SU-DHL-6 (cell line): ENCODE measurements at regions not wholly inside any gene's neighbourhood (a gene's known extent, or its start where the extent isn't known, plus 50 kb on each side); places are given as distances from the start of the nearest gene placed in this dataset.

ENCODE experiments used
- H2AFZ ChIP-seq: fragments of 200-600 bp; sonication (generic); 2 replicates; pipeline ENCODE4 v1.6.1; 2014; ENCODE audit warnings: low read depth, mild to moderate bottlenecking, moderate library complexity, mixed read lengths, antibody characterized with exemption, low read length; ENCODE audit not compliant: severe bottlenecking
- H3F3A ChIP-seq: fragments of 200-600 bp; shearing (Covaris generic); 2 replicates; pipeline ENCODE4 v1.6.0; 2016; ENCODE audit warnings: antibody characterized with exemption, mild to moderate bottlenecking; ENCODE audit not compliant: insufficient read depth
- H3K27ac ChIP-seq: fragments of 200-600 bp; sonication (generic); 2 replicates; pipeline ENCODE4 v1.5.1; 2016; ENCODE audit warnings: low read depth, mild to moderate bottlenecking, low read length, moderate library complexity, mixed read lengths
- H3K27me3 ChIP-seq: fragments of 200-600 bp; sonication (generic), shearing (Covaris generic); 2 replicates; pipeline ENCODE4 v1.6.0; 2014; ENCODE audit warnings: mild to moderate bottlenecking, low read length
- H3K36me3 ChIP-seq: fragments of 200-600 bp; sonication (generic); 2 replicates; pipeline ENCODE4 v1.6.1; 2014; ENCODE audit warnings: mild to moderate bottlenecking, low read length, mixed read lengths
- H3K4me2 ChIP-seq: fragments of 300-600, 200-600 bp; shearing (Covaris generic), sonication (generic); 2 replicates; pipeline ENCODE4 v1.6.0; 2014; ENCODE audit warnings: low read length, low read depth, mild to moderate bottlenecking; ENCODE audit not compliant: poor library complexity, severe bottlenecking
- H3K4me3 ChIP-seq: fragments of 200-600 bp; sonication (generic); 2 replicates; pipeline ENCODE4 v1.5.1; 2014; ENCODE audit warnings: antibody characterized with exemption, low read length, mild to moderate bottlenecking, mixed read lengths; ENCODE audit not compliant: insufficient read depth, poor library complexity, severe bottlenecking
- H3K79me2 ChIP-seq: fragments of 200-600 bp; sonication (generic); 2 replicates; pipeline ENCODE4 v1.6.1; 2014; ENCODE audit warnings: mild to moderate bottlenecking, low read length, moderate library complexity; ENCODE audit not compliant: insufficient read depth
- H3K9ac ChIP-seq: fragments of 200-600 bp; sonication (generic); 2 replicates; pipeline ENCODE4 v1.7.0; 2014; ENCODE audit warnings: mild to moderate bottlenecking, low read length
- H3K9me2 ChIP-seq: fragments of 200-600 bp; sonication (generic); replicated peaks from 2 replicates; pipeline ENCODE4 v1.6.1; 2014; ENCODE audit warnings: low read length; ENCODE audit not compliant: insufficient read depth
- H3K9me3 ChIP-seq: fragments of 200-600 bp; sonication (generic); 2 replicates; pipeline ENCODE4 v1.6.1; 2014; ENCODE audit warnings: low read length, mixed read lengths; ENCODE audit not compliant: insufficient read depth
- H4K20me1 ChIP-seq: fragments of 200-600 bp; sonication (generic); 2 replicates; pipeline ENCODE4 v1.6.1; 2014; ENCODE audit warnings: low read depth, mild to moderate bottlenecking, antibody characterized with exemption, low read length, moderate library complexity, mixed read lengths
- EZH2phosphoT487 ChIP-seq: fragments of 200-600 bp; sonication (generic), shearing (Covaris generic); conservative IDR thresholded peaks from 2 replicates; pipeline ENCODE4 v1.6.1; 2018; ENCODE audit warnings: mild to moderate bottlenecking, antibody characterized with exemption, low read length, moderate library complexity, mixed read lengths
- TF ChIP-seq, protein P1 (sequence below): fragments of 200-600 bp; sonication (generic); IDR thresholded peaks from one replicate; pipeline ENCODE4 v1.5.1; 2017; ENCODE audit warnings: antibody characterized with exemption, mild to moderate bottlenecking, low read length, moderate library complexity; ENCODE audit not compliant: insufficient read depth, poor library complexity, severe bottlenecking

DNA sequence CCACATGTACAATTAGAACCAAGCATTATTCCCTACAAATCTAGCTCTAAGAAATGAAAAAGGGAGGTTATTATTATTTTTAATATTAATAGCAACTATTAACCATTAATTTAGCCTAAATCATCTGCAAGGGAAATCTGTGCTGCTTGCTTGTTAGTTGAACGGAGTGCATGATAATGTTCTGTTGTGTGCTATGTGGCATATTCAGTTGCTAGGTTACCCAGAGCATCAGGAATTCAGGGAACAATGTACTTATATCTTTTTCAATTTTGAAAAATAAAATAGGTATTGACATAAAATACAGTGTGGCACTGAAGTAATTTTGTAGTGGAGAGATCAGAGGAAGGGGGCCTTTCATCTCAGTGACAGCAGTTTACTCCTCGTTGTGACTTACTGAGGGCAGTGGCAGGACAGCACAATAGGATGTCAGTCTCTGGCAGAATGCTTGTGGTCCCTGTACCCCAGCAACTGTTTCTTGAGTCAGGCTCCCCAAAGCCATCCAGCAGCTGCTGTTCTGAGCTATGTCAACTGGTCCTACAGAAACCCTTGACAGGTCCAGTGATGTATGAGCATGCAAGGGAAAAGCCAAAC, 173.6 kb downstream of the TMEM161B start:
- H3K27ac ChIP-seq, result no peak overlapping the region
- no peaks in the 10 kb centered on the region for H3K36me3 ChIP-seq
- H2AFZ ChIP-seq, result no peak overlapping the region
- TF ChIP-seq, protein P1, sequence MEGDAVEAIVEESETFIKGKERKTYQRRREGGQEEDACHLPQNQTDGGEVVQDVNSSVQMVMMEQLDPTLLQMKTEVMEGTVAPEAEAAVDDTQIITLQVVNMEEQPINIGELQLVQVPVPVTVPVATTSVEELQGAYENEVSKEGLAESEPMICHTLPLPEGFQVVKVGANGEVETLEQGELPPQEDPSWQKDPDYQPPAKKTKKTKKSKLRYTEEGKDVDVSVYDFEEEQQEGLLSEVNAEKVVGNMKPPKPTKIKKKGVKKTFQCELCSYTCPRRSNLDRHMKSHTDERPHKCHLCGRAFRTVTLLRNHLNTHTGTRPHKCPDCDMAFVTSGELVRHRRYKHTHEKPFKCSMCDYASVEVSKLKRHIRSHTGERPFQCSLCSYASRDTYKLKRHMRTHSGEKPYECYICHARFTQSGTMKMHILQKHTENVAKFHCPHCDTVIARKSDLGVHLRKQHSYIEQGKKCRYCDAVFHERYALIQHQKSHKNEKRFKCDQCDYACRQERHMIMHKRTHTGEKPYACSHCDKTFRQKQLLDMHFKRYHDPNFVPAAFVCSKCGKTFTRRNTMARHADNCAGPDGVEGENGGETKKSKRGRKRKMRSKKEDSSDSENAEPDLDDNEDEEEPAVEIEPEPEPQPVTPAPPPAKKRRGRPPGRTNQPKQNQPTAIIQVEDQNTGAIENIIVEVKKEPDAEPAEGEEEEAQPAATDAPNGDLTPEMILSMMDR, result no peak
- no peaks in the 10 kb centered on the region for H3K27me3 ChIP-seq
- H3K4me3 ChIP-seq, result no peak overlapping the region
- no peak overlapping the region for H3K4me2 ChIP-seq
- no peaks in the 10 kb centered on the region for H3K9me3 ChIP-seq
- H3K79me2 ChIP-seq, result no peaks in the 10 kb centered on the region
- no peaks in the 10 kb centered on the region for H3K9me2 ChIP-seq
- no peaks in the 10 kb centered on the region for H3F3A ChIP-seq
- no peak overlapping the region for H3K9ac ChIP-seq
- H4K20me1 ChIP-seq, result no peaks in the 10 kb centered on the region

DNA sequence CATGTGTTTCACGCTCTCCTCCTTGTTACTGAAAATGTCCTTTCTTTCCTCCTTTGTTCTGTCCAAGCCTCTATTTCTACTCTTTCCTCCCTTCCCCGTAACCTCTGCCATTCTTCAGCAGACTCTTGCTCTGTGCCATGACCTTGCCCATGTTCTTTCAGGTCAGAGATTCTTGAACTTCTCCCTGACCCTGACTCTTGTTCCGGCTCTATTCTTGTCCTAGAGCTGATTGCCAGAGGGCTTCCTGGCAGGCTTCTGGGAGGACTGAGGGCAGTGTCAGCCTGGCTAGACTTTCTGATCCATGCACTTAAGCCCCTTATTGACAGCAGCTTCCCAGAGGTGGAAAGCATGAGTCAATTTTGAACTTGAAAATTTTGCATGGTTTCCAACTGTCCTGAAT, 174.2 kb downstream of the TMEM161B start:
- H3K79me2 ChIP-seq, result no peaks in the 10 kb centered on the region
- H4K20me1 ChIP-seq, result no peaks in the 10 kb centered on the region
- no peak for TF ChIP-seq EZH2phosphoT487
- TF ChIP-seq, protein P1, result no peak
- no peak overlapping the region for H3K4me3 ChIP-seq
- H3K36me3 ChIP-seq, result no peaks in the 10 kb centered on the region
- no peak overlapping the region for H3K27ac ChIP-seq
- H3K4me2 ChIP-seq, result no peak overlapping the region
- no peak overlapping the region for H2AFZ ChIP-seq
- no peaks in the 10 kb centered on the region for H3K9me3 ChIP-seq
- H3K9me2 ChIP-seq, result no peaks in the 10 kb centered on the region
- H3K27me3 ChIP-seq, result no peaks in the 10 kb centered on the region
- H3F3A ChIP-seq, result no peaks in the 10 kb centered on the region
- H3K9ac ChIP-seq, result no peak overlapping the region

DNA sequence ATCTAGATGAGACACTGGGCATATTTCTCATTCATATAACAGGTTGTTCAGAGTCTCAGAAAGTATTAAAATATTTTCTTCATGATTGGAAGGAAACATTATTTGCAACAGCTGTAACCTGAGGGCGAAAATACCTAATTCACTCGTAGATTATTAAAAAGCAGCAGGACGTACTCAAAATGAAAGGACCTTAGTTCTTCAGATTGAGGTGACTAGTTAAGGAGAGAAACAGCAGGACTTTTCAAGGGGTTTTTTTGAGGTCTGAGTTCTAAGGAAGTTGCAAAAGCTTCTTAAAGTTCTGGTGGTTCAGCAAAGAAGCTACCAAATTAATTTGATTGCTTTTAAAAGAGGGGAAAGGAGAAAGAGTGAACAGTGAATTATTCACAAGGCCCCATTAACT, 174.9 kb downstream of the TMEM161B start:
- H3K9ac ChIP-seq, result no peak overlapping the region
- no peaks in the 10 kb centered on the region for H3K9me3 ChIP-seq
- no peaks in the 10 kb centered on the region for H3K27me3 ChIP-seq
- H3F3A ChIP-seq, result no peaks in the 10 kb centered on the region
- no peak overlapping the region for H2AFZ ChIP-seq
- no peak for TF ChIP-seq EZH2phosphoT487
- TF ChIP-seq, protein P1, result no peak
- H4K20me1 ChIP-seq, result no peaks in the 10 kb centered on the region
- no peak overlapping the region for H3K4me3 ChIP-seq
- H3K79me2 ChIP-seq, result no peaks in the 10 kb centered on the region
- no peak overlapping the region for H3K27ac ChIP-seq
- no peaks in the 10 kb centered on the region for H3K9me2 ChIP-seq
- no peaks in the 10 kb centered on the region for H3K36me3 ChIP-seq
- H3K4me2 ChIP-seq, result no peak overlapping the region
